Choroid plexus epithelial cell (primary cell): ENCODE measurements at regions not wholly inside any gene's neighbourhood (a gene's known extent, or its start where the extent isn't known, plus 50 kb on each side); places are given as distances from the start of the nearest gene placed in this dataset.

ENCODE experiments used
- DNase-seq: peaks from one replicate; pipeline ENCODE4 v3.0.0-alpha.2; 2010; ENCODE audit warnings: low read depth
- H3K4me3 ChIP-seq: 2 replicates; pipeline ENCODE4 v1.5.1; 2011; ENCODE audit warnings: low read depth, mild to moderate bottlenecking, control low read depth, low read length, moderate library complexity
- TF ChIP-seq, protein P1 (sequence below): conservative IDR thresholded peaks from 2 replicates; pipeline ENCODE4 v1.5.1; 2011; ENCODE audit warnings: low read depth, mild to moderate bottlenecking, control low read depth, inconsistent platforms, low read length, moderate library complexity

DNA sequence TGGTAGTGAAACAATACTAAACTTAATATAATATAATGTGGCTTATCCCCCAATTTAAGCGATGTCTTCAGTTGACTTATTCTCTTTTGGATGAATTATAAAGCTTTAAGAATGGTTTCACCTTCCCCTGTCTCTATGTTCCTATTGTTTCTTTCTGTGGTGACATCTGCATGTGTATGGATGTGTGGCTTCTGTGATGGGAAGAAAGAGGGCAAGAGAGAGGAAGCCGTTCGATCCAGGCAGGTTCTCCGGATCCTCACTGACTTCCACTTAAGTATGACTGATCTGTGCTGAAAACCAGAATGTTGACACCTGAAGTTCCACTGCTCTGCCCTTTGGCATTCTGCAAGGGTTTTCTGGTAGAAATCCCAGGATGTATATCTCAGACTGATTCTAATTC, 1150.8 kb downstream of the STPG2 start:
- H3K4me3 ChIP-seq = no peak overlapping the region
- TF ChIP-seq, protein P1, sequence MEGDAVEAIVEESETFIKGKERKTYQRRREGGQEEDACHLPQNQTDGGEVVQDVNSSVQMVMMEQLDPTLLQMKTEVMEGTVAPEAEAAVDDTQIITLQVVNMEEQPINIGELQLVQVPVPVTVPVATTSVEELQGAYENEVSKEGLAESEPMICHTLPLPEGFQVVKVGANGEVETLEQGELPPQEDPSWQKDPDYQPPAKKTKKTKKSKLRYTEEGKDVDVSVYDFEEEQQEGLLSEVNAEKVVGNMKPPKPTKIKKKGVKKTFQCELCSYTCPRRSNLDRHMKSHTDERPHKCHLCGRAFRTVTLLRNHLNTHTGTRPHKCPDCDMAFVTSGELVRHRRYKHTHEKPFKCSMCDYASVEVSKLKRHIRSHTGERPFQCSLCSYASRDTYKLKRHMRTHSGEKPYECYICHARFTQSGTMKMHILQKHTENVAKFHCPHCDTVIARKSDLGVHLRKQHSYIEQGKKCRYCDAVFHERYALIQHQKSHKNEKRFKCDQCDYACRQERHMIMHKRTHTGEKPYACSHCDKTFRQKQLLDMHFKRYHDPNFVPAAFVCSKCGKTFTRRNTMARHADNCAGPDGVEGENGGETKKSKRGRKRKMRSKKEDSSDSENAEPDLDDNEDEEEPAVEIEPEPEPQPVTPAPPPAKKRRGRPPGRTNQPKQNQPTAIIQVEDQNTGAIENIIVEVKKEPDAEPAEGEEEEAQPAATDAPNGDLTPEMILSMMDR = no peak
- DNase-seq = no peak

GRCh38 chr4:96993560-96993959, 1149.7 kb downstream of the STPG2 start:
- TF ChIP-seq, protein P1 = no peak
- DNase-seq = no peak
- H3K4me3 ChIP-seq = no peak overlapping the region

- no peak overlapping the region for H3K4me3 ChIP-seq
- TF ChIP-seq, protein P1 = no peak
- DNase-seq = peak; percentile 2
These were observed 1139.6 kb downstream of the STPG2 start for GRCh38 chr4:97003715-97004114.

GRCh38 chr4:97013309-97013708, 1130.0 kb downstream of the STPG2 start:
- TF ChIP-seq, protein P1 = no peak
- H3K4me3 ChIP-seq = no peak overlapping the region
- DNase-seq = no peak

- TF ChIP-seq, protein P1 = no peak
- no peak overlapping the region for H3K4me3 ChIP-seq
- no peak for DNase-seq
These were observed 1129.6 kb downstream of the STPG2 start for GRCh38 chr4:97013711-97014110.

GRCh38 chr4:97015301-97015700, 1128.0 kb downstream of the STPG2 start:
- no peak for DNase-seq
- TF ChIP-seq, protein P1 = no peak
- no peak overlapping the region for H3K4me3 ChIP-seq

DNA sequence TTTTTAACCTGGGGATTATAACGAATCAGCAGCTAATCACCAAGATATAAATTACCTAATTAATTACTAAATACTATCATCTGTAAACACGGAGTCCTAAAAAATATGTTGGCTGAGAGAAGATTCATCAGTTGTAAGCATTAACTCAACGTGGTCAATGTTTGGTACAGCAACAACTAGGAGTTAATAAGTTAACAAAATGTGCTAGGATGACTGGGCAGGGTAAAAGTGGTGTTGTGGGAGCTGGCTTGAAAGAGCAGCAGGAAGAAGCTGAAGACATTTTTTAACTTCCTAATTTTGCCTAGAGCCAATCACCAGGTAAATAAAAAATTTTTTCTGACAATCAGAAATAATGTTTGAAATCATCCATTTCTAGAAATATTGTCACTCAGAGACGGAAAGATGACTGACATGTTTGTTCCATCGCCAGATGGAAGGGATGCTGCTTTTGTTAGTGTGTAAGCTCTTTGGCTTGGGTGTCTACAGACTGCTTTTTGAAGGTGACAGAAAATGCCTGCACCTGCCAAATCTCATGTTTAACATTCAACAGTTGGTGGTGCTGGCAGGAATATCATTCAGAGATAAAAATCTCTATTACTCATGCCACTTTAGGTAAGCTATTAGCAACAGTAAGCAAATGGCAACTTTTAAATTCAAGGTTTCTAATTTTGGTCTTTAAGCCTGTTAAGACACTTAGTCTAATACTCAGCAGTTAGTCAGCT, 1126.9 kb downstream of the STPG2 start:
- no peak for DNase-seq
- H3K4me3 ChIP-seq = no peak overlapping the region
- TF ChIP-seq, protein P1 = no peak
